Keratinocyte (primary cell): ENCODE measurements at regions not wholly inside any gene's neighbourhood (a gene's known extent, or its start where the extent isn't known, plus 50 kb on each side); places are given as distances from the start of the nearest gene placed in this dataset.

Experiments
- DNase-seq: peaks from one replicate; pipeline ENCODE4 v3.0.0-alpha.2; 2011; ENCODE audit warnings: low read depth, missing footprints, low spot score
- FAIRE-seq: peaks from 2 replicates; lab custom pipeline; 2011; peaks lifted over from hg19 to GRCh38; lab: Jason Lieb, UNC
- H2AFZ ChIP-seq: 2 replicates; pipeline ENCODE4 v1.6.0; 2012; ENCODE audit warnings: low read length, control low read depth, inconsistent platforms; ENCODE audit not compliant: control insufficient read depth
- H3K27ac ChIP-seq: 2 replicates; pipeline ENCODE4 v1.5.1; 2011; ENCODE audit warnings: low read length; ENCODE audit not compliant: control insufficient read depth, insufficient read depth
- H3K27me3 ChIP-seq: 3 replicates; pipeline ENCODE4 v1.6.0; 2011; ENCODE audit warnings: low read length; ENCODE audit not compliant: control insufficient read depth, insufficient read depth; ENCODE audit errors: extremely low read depth
- H3K36me3 ChIP-seq, 2 experiments: 2 replicates in 1 of 2; 3 replicates in 1 of 2; pipeline ENCODE4 v1.5.1; 2011; ENCODE audit warnings: low read length in 2 of 2, mild to moderate bottlenecking in 1 of 2; ENCODE audit not compliant: control insufficient read depth in 2 of 2, insufficient read depth in 2 of 2; ENCODE audit errors: extremely low read depth in 1 of 2
- H3K4me1 ChIP-seq: 3 replicates; pipeline ENCODE4 v1.5.1; 2011; ENCODE audit warnings: low read length; ENCODE audit not compliant: control insufficient read depth, insufficient read depth; ENCODE audit errors: extremely low read depth
- H3K4me2 ChIP-seq: 3 replicates; pipeline ENCODE4 v1.6.0; 2011; ENCODE audit warnings: low read depth, low read length; ENCODE audit not compliant: control insufficient read depth, insufficient read depth; ENCODE audit errors: extremely low read depth
- H3K4me3 ChIP-seq, 3 experiments: fragments of 200-600 bp in 1 of 3; sonication (generic) in 1 of 3; 2 replicates in 2 of 3; 3 replicates in 1 of 3; pipeline ENCODE4 v1.5.1; 2011 to 2016; ENCODE audit warnings: low read length in 3 of 3, mild to moderate bottlenecking in 3 of 3, control low read depth in 2 of 3, inconsistent platforms in 1 of 3, low read depth in 1 of 3, mixed read lengths in 1 of 3, mixed run types in 1 of 3, moderate library complexity in 1 of 3; ENCODE audit not compliant: control insufficient read depth in 2 of 3, insufficient read depth in 2 of 3; ENCODE audit errors: extremely low read depth in 1 of 3
- H3K79me2 ChIP-seq: 2 replicates; pipeline ENCODE4 v1.6.0; 2012; ENCODE audit warnings: low read length; ENCODE audit not compliant: control insufficient read depth, insufficient read depth
- H3K9ac ChIP-seq: 3 replicates; pipeline ENCODE4 v1.6.0; 2011; ENCODE audit warnings: low read length; ENCODE audit not compliant: control insufficient read depth, insufficient read depth; ENCODE audit errors: extremely low read depth
- H3K9me1 ChIP-seq: 3 replicates; pipeline ENCODE4 v1.6.0; 2011; ENCODE audit warnings: low read length; ENCODE audit not compliant: control insufficient read depth, insufficient read depth; ENCODE audit errors: extremely low read depth
- H3K9me3 ChIP-seq: 2 replicates; pipeline ENCODE4 v1.5.1; 2012; ENCODE audit warnings: low read depth, low read length; ENCODE audit not compliant: control insufficient read depth
- H4K20me1 ChIP-seq: 3 replicates; pipeline ENCODE4 v1.6.0; 2011; ENCODE audit warnings: low read length; ENCODE audit not compliant: control insufficient read depth, insufficient read depth; ENCODE audit errors: extremely low read depth
- CTCF ChIP-seq, 3 experiments: IDR thresholded peaks in 1 of 3; conservative IDR thresholded peaks in 1 of 3; optimal IDR thresholded peaks in 1 of 3; 2 replicates in 2 of 3; 3 replicates in 1 of 3; pipeline versions ENCODE3 to v1.5.1; 2011; ENCODE audit warnings: low read length in 3 of 3, mild to moderate bottlenecking in 3 of 3, moderate library complexity in 2 of 3, control low read depth in 1 of 3, inconsistent platforms in 1 of 3; ENCODE audit not compliant: insufficient read depth in 2 of 3; ENCODE audit errors: extremely low read depth in 1 of 3
- EZH2 ChIP-seq: IDR thresholded peaks from one replicate; pipeline ENCODE4 v1.6.1; 2012; ENCODE audit warnings: inconsistent platforms, mild to moderate bottlenecking, low read length, moderate library complexity
- dilution Hi-C: fragments of 300-500 bp; cut with MboI; formaldehyde crosslinking; loops from one replicate; pipeline ENCODE4 v1.7.0; 2020; ENCODE audit warnings: low sequenced_read_pairs; ENCODE audit not compliant: extremely low pct_ligation_motif_present

GRCh38 chr5:23396346-23396745 lies 111.1 kb upstream of the PRDM9 start:
- no peaks in the 10 kb centered on the region for H3K79me2 ChIP-seq
- DNase-seq (no peak), FAIRE-seq (no peak)
- H3K36me3 ChIP-seq = no peaks in the 10 kb centered on the region
- H4K20me1 ChIP-seq = no peaks in the 10 kb centered on the region
- H3K4me3 ChIP-seq = no peak overlapping the region
- H3K4me2 ChIP-seq = no peak overlapping the region
- no peak overlapping the region for H3K9ac ChIP-seq
- no peaks in the 10 kb centered on the region for H3K4me1 ChIP-seq
- no peaks in the 10 kb centered on the region for H3K9me1 ChIP-seq
- dilution Hi-C loops = no loop called here
- H2AFZ ChIP-seq = no peak overlapping the region
- no peak for TF ChIP-seq CTCF (optimal IDR thresholded peaks at IDR 0.05 in 1 of 3, IDR thresholded peaks at IDR 0.05 in 1 of 3, conservative IDR thresholded peaks at IDR 0.05 in 1 of 3; ENCODE audit: extremely low read depth in 1 of 3, insufficient read depth in 2 of 3, low read length in 3 of 3)
- no peak for TF ChIP-seq EZH2
- no peaks in the 10 kb centered on the region for H3K9me3 ChIP-seq
- no peak overlapping the region for H3K27ac ChIP-seq
- H3K27me3 ChIP-seq = no peaks in the 10 kb centered on the region

- no peaks in the 10 kb centered on the region for H3K36me3 ChIP-seq
- H3K4me1 ChIP-seq = no peaks in the 10 kb centered on the region
- H3K9ac ChIP-seq = no peak overlapping the region
- H3K9me1 ChIP-seq = no peaks in the 10 kb centered on the region
- no peaks in the 10 kb centered on the region for H3K79me2 ChIP-seq
- H3K27ac ChIP-seq = no peak overlapping the region
- FAIRE-seq (no peak), DNase-seq (no peak)
- no peak overlapping the region for H3K4me3 ChIP-seq
- H3K4me2 ChIP-seq = no peak overlapping the region
- H3K27me3 ChIP-seq = no peaks in the 10 kb centered on the region
- H4K20me1 ChIP-seq = no peaks in the 10 kb centered on the region
- no peak for TF ChIP-seq EZH2
- TF ChIP-seq CTCF (optimal IDR thresholded peaks at IDR 0.05 in 1 of 3, IDR thresholded peaks at IDR 0.05 in 1 of 3, conservative IDR thresholded peaks at IDR 0.05 in 1 of 3; ENCODE audit: extremely low read depth in 1 of 3, insufficient read depth in 2 of 3, low read length in 3 of 3) = no peak
- no peaks in the 10 kb centered on the region for H3K9me3 ChIP-seq
- dilution Hi-C loops = no loop called here
- no peak overlapping the region for H2AFZ ChIP-seq
These were observed 117.9 kb upstream of the PRDM9 start for GRCh38 chr5:23389291-23390101.
